HCT116 (cell line): ENCODE measurements at regions not wholly inside any gene's neighbourhood (a gene's known extent, or its start where the extent isn't known, plus 50 kb on each side); places are given as distances from the start of the nearest gene placed in this dataset.

ENCODE experiments used
- ATAC-seq: fragments of 200-7000 bp; cut with Tn5 transposase; 2 replicates; pipeline ENCODE4 v1.9.1; 2020; ENCODE audit warnings: mild to moderate bottlenecking, moderate library complexity
- BruUV-seq: library from RNA; stranded (reverse); fragments of 400-500 nt; replicated peaks from 2 replicates; lab custom pipeline; 2021; lab: Mats Ljungman, UMichigan
- CTCF ChIA-PET: fragments of 300-600 bp; sonication (Branson Sonifier 250); formaldehyde crosslinking; loops from one replicate; lab custom pipeline; 2021; ENCODE audit warnings: antibody characterized with exemption; lab: Charles Lee
- POLR2A ChIA-PET: fragments of 300-600, 350-600 bp; sonication (Branson Sonifier 250); formaldehyde crosslinking; loops from one replicate; lab custom pipeline; 2021; ENCODE audit warnings: antibody characterized with exemption; lab: Charles Lee
- RAD21 ChIA-PET, 2 experiments: fragments of 300-600 bp; sonication (Branson Sonifier 250); formaldehyde crosslinking; loops; one replicate each; lab custom pipeline; 2023; ENCODE audit warnings: low total read pairs in 2 of 2; ENCODE audit not compliant: uncharacterized antibody in 2 of 2, unreplicated experiment in 2 of 2, low non-redundant PET in 1 of 2; lab: Charles Lee
- DNase-seq: peaks from one replicate; pipeline ENCODE4 v3.0.0-alpha.2; 2010; ENCODE audit warnings: low read depth, low spot score
- H2AFZ ChIP-seq: fragments of 200-600 bp; shearing (Covaris generic), sonication (generic); 2 replicates; pipeline ENCODE4 v1.6.1; 2017; ENCODE audit warnings: low read depth, mixed run types, mixed read lengths, antibody characterized with exemption, low read length; ENCODE audit not compliant: poor library complexity, severe bottlenecking
- H3K27ac ChIP-seq: 2 replicates; pipeline ENCODE4 v1.5.1; 2012; ENCODE audit warnings: low read depth, low read length
- H3K27me3 ChIP-seq: fragments of 200-600 bp; sonication (generic); 2 replicates; pipeline ENCODE4 v1.6.1; 2016; ENCODE audit warnings: mixed run types, low read length, mixed read lengths; ENCODE audit not compliant: insufficient read depth
- H3K36me3 ChIP-seq, 2 experiments: fragments of 200-500 bp in 1 of 2; fragments of 200-600 bp in 1 of 2; sonication (Bioruptor generic) in 1 of 2; sonication (generic) in 1 of 2; 2 replicates each; pipeline versions ENCODE4 v1.5.1 to v1.6.1; 2014 to 2016; ENCODE audit warnings: low read length in 2 of 2, inconsistent platforms in 1 of 2, mixed read lengths in 1 of 2, mixed run types in 1 of 2; ENCODE audit not compliant: insufficient read depth in 2 of 2, control insufficient read depth in 1 of 2
- H3K4me1 ChIP-seq, 2 experiments: fragments of 200-600 bp in 1 of 2; sonication (generic) in 1 of 2; 2 replicates each; pipeline versions ENCODE4 v1.5.1 to v1.6.1; 2012 to 2017; ENCODE audit warnings: low read length in 2 of 2, inconsistent platforms in 1 of 2, mild to moderate bottlenecking in 1 of 2, mixed read lengths in 1 of 2, mixed run types in 1 of 2, moderate library complexity in 1 of 2; ENCODE audit not compliant: insufficient read depth in 2 of 2, control insufficient read depth in 1 of 2
- H3K4me2 ChIP-seq: fragments of 200-600 bp; sonication (generic); 2 replicates; pipeline ENCODE4 v1.6.1; 2017; ENCODE audit warnings: mixed run types, low read length, mixed read lengths
- H3K4me3 ChIP-seq, 2 experiments: fragments of 200-600 bp in 1 of 2; sonication (generic) in 1 of 2; replicated peaks in 1 of 2; 2 replicates each; pipeline ENCODE4 v1.5.1; 2011 to 2016; ENCODE audit warnings: low read length in 2 of 2, control low read depth in 1 of 2, low read depth in 1 of 2, mild to moderate bottlenecking in 1 of 2, mixed read lengths in 1 of 2, mixed run types in 1 of 2
- H3K79me2 ChIP-seq: fragments of 200-600 bp; sonication (generic); 2 replicates; pipeline ENCODE4 v1.6.1; 2017; ENCODE audit warnings: mild to moderate bottlenecking, mixed run types, low read length, moderate library complexity, mixed read lengths; ENCODE audit not compliant: insufficient read depth
- H3K9ac ChIP-seq: fragments of 200-600 bp; sonication (generic); 2 replicates; pipeline ENCODE4 v1.6.1; 2016; ENCODE audit warnings: low read length, mixed read lengths
- H3K9me2 ChIP-seq: fragments of 200-600 bp; sonication (generic), shearing (Covaris generic); 2 replicates; pipeline ENCODE4 v1.6.1; 2017; ENCODE audit warnings: mixed run types, mild to moderate bottlenecking, moderate library complexity; ENCODE audit not compliant: insufficient read depth
- H3K9me3 ChIP-seq, 2 experiments: fragments of 200-500 bp in 1 of 2; fragments of 200-600 bp in 1 of 2; sonication (Bioruptor generic) in 1 of 2; sonication (generic) in 1 of 2; 2 replicates each; pipeline ENCODE4 v1.6.1; 2014 to 2017; ENCODE audit warnings: low read length in 2 of 2, mixed read lengths in 2 of 2, inconsistent platforms in 1 of 2, low read depth in 1 of 2, mild to moderate bottlenecking in 1 of 2, mixed run types in 1 of 2, moderate library complexity in 1 of 2; ENCODE audit not compliant: control insufficient read depth in 1 of 2, insufficient read depth in 1 of 2
- H4K20me1 ChIP-seq: fragments of 200-600 bp; sonication (generic), shearing (Covaris generic); 2 replicates; pipeline ENCODE4 v1.6.1; 2017; ENCODE audit warnings: mixed run types, mild to moderate bottlenecking, moderate library complexity; ENCODE audit not compliant: insufficient read depth
- ATF3 ChIP-seq: IDR thresholded peaks from 2 replicates; pipeline ENCODE4 v1.6.1; 2012
- CBX3 ChIP-seq: IDR thresholded peaks from 2 replicates; pipeline ENCODE4 v1.6.1; 2012; ENCODE audit warnings: low read depth
- EGR1 ChIP-seq: IDR thresholded peaks from 2 replicates; pipeline ENCODE4 v1.6.1; 2012; ENCODE audit warnings: low read depth
- ELF1 ChIP-seq: IDR thresholded peaks from 2 replicates; pipeline ENCODE4 v1.6.1; 2012; ENCODE audit warnings: low read depth, borderline replicate concordance
- EZH2 ChIP-seq: fragments of 200-600 bp; sonication (generic); IDR thresholded peaks from 2 replicates; pipeline ENCODE4 v1.6.1; 2017; ENCODE audit warnings: antibody characterized with exemption, mixed run types
- EZH2phosphoT487 ChIP-seq: fragments of 200-600 bp; IDR thresholded peaks from 2 replicates; pipeline ENCODE4 v1.6.1; 2018; ENCODE audit warnings: antibody characterized with exemption, borderline replicate concordance
- FOSL1 ChIP-seq: IDR thresholded peaks from 2 replicates; pipeline ENCODE4 v1.6.1; 2012; ENCODE audit warnings: low read depth
- JUND ChIP-seq: IDR thresholded peaks from 2 replicates; pipeline ENCODE4 v1.6.1; 2012
- MAX ChIP-seq: IDR thresholded peaks from 2 replicates; pipeline ENCODE4 v1.6.1; 2012
- POLR2A ChIP-seq: IDR thresholded peaks from 2 replicates; pipeline ENCODE4 v1.7.0; 2011; ENCODE audit warnings: borderline replicate concordance; ENCODE audit not compliant: insufficient read depth, insufficient read length; ENCODE audit errors: extremely low read depth
- POLR2AphosphoS5 ChIP-seq: IDR thresholded peaks from 2 replicates; pipeline ENCODE4 v1.6.1; 2011; ENCODE audit warnings: mild to moderate bottlenecking, low read depth, low read length, moderate library complexity
- RAD21 ChIP-seq: IDR thresholded peaks from 2 replicates; pipeline ENCODE4 v1.6.1; 2012; ENCODE audit warnings: low read depth, mild to moderate bottlenecking
- REST ChIP-seq: IDR thresholded peaks from 2 replicates; pipeline ENCODE4 v1.6.1; 2012; ENCODE audit warnings: low read depth
- SIN3A ChIP-seq: IDR thresholded peaks from 2 replicates; pipeline ENCODE4 v1.6.1; 2012; ENCODE audit warnings: low read depth
- SP1 ChIP-seq: IDR thresholded peaks from 2 replicates; pipeline ENCODE4 v1.6.1; 2012; ENCODE audit warnings: low read depth
- TCF7L2 ChIP-seq: IDR thresholded peaks from 2 replicates; pipeline ENCODE4 v1.7.0; 2011; ENCODE audit warnings: borderline replicate concordance, inconsistent platforms; ENCODE audit not compliant: insufficient read depth, insufficient read length; ENCODE audit errors: extremely low read depth
- YY1 ChIP-seq: IDR thresholded peaks from 2 replicates; pipeline ENCODE4 v1.6.1; 2011; ENCODE audit warnings: low read length, low read depth, moderate library complexity, mild to moderate bottlenecking; ENCODE audit not compliant: insufficient replicate concordance; ENCODE audit errors: extremely low read depth
- intact Hi-C: fragments of 100-400 bp; cut with micrococcal nuclease; formaldehyde crosslinking; loops from 2 replicates; pipeline ENCODE4 v1.10.0; 2022

- Histone ChIP-seq H4K20me1 (no peaks in the 10 kb centered on the region), H3K4me2 (no peak overlapping the region), H3K4me1 (no peaks in the 10 kb centered on the region), H3K79me2 (no peaks in the 10 kb centered on the region), H3K27me3 (no peaks in the 10 kb centered on the region), H3K36me3 (no peaks in the 10 kb centered on the region), H3K27ac (no peak overlapping the region), H3K9ac (no peak overlapping the region), H3K9me3 (peaks cover 0 to 2% of the 10 kb centered on the region in 2 experiments; a peak in 2 of 4 replicates), H3K9me2 (no peaks in the 10 kb centered on the region), H3K4me3 (no peak overlapping the region), H2AFZ (no peak overlapping the region)
- CTCF ChIA-PET = interaction anchor here (1.0 to 1.4 kb wide), 4 partner anchors 200 to 341 kb away, joined by 3 to 8 read pairs (median 6); no protein-coding TSS in a partner anchor
- RAD21 ChIA-PET = no interaction called here
- POLR2A ChIA-PET = no interaction called here
- BruUV-seq = no TSS peak
- intact Hi-C loops = loop anchor here (1.0 to 5.0 kb wide), 3 partner anchors 217 to 476 kb away; no protein-coding TSS in a partner anchor
- ATAC-seq (peak; percentile 34; the same call in 1 of the 2 replicates), DNase-seq (no peak)
- TF ChIP-seq POLR2A = no peak
- no peak for TF ChIP-seq ATF3
- TF ChIP-seq EZH2 = no peak
- TF ChIP-seq SIN3A = no peak
- no peak for TF ChIP-seq RAD21
- TF ChIP-seq FOSL1 = no peak
- TF ChIP-seq SP1 = no peak
- no peak for TF ChIP-seq EGR1
- TF ChIP-seq YY1 = no peak
- TF ChIP-seq TCF7L2 = no peak
- no peak for TF ChIP-seq CBX3
- TF ChIP-seq EZH2phosphoT487 = no peak
- TF ChIP-seq REST = no peak
- TF ChIP-seq POLR2AphosphoS5 = no peak
- no peak for TF ChIP-seq ELF1
- no peak for TF ChIP-seq JUND
- TF ChIP-seq MAX = no peak
These were observed 55.9 kb upstream of the POMGNT2 start for GRCh38 chr3:43161684-43162229.
